ENCODE measurements at regions not wholly inside any gene's neighbourhood (a gene's known extent, or its start where the extent isn't known, plus 50 kb on each side); places are given as distances from the start of the nearest gene placed in this dataset.

- TF ChIP-seq POLR2AphosphoS5 (IDR thresholded peaks at IDR 0.05; ENCODE audit: low read depth, low read length) = no peak
- no peak for TF ChIP-seq POLR2A (IDR thresholded peaks at IDR 0.05; ENCODE audit: low read depth, low read length)
- no peak for TF ChIP-seq SPI1 (IDR thresholded peaks at IDR 0.05; ENCODE audit: low read depth, low read length)
These were observed 78.1 kb downstream of the ASB9 start for GRCh38 chrX:15191830-15192229.

All from GM12891 (cell line).